K562 (cell line): ENCODE measurements at regions not wholly inside any gene's neighbourhood (a gene's known extent, or its start where the extent isn't known, plus 50 kb on each side); places are given as distances from the start of the nearest gene placed in this dataset.

Experiments
- ATAC-seq: fragments of 200-7000 bp; cut with Tn5 transposase; 3 replicates; pipeline ENCODE4 v1.9.1; 2020; ENCODE audit warnings: moderate library complexity
- BruUV-seq: library from RNA; stranded (reverse); fragments of 400-500 nt; replicated peaks from 2 replicates; lab custom pipeline; 2021; lab: Mats Ljungman, UMichigan
- CTCF ChIA-PET: fragments of 300-600 bp; formaldehyde crosslinking; extraction: SDS; loops from one replicate; lab custom pipeline; 2021; ENCODE audit warnings: low intra/inter-chr PET ratio; lab: Yijun Ruan, JAX
- POLR2A ChIA-PET: fragments of 300-600, 350-650 bp; sonication (Branson Sonifier 250); formaldehyde crosslinking; extraction: SDS; loops from one replicate; lab custom pipeline; 2021; ENCODE audit warnings: antibody characterized with exemption, inconsistent platforms; lab: Yijun Ruan, JAX
- DNase-seq, 4 experiments: peaks; one replicate each; pipeline versions ENCODE4 v3.0.0 to v3.0.0-alpha.2; 2011 to 2018; ENCODE audit warnings: low spot score in 3 of 4, mixed read lengths in 3 of 4; ENCODE audit errors: extremely low read depth in 1 of 4
- FAIRE-seq: peaks from 2 replicates; lab custom pipeline; 2011; peaks lifted over from hg19 to GRCh38; lab: Jason Lieb, UNC
- H2AFZ ChIP-seq: 2 replicates; pipeline ENCODE4 v1.6.0; 2011; ENCODE audit warnings: low read depth, low read length, control low read depth, inconsistent platforms
- H3K27ac ChIP-seq: fragments of 200-600 bp; 3 replicates; pipeline ENCODE4 v1.8.0; 2011; ENCODE audit warnings: low read depth, mild to moderate bottlenecking, control low read depth, inconsistent platforms, low read length, moderate library complexity, mixed read lengths; ENCODE audit errors: extremely low read depth
- H3K27me3 ChIP-seq, 2 experiments: fragments of 300-600 bp in 1 of 2; 2 replicates in 1 of 2; 3 replicates in 1 of 2; pipeline versions ENCODE4 v1.6.0 to v1.8.0; 2011; ENCODE audit warnings: inconsistent platforms in 2 of 2, low read length in 2 of 2, mild to moderate bottlenecking in 1 of 2, mixed read lengths in 1 of 2, moderate library complexity in 1 of 2; ENCODE audit not compliant: control insufficient read depth in 2 of 2, insufficient read depth in 2 of 2
- H3K36me3 ChIP-seq: fragments of 300-600 bp; 3 replicates; pipeline ENCODE4 v1.8.0; 2011; ENCODE audit warnings: mild to moderate bottlenecking, low read length, inconsistent platforms; ENCODE audit not compliant: control insufficient read depth, insufficient read depth
- H3K4me1 ChIP-seq, 2 experiments: fragments of 200-600 bp in 1 of 2; replicated peaks in 1 of 2; 2 replicates in 1 of 2; 3 replicates in 1 of 2; pipeline versions ENCODE4 v1.5.1 to v1.8.0; 2011; ENCODE audit warnings: inconsistent platforms in 2 of 2, low read length in 2 of 2, mild to moderate bottlenecking in 1 of 2, mixed read lengths in 1 of 2, moderate library complexity in 1 of 2; ENCODE audit not compliant: control insufficient read depth in 2 of 2, insufficient read depth in 2 of 2
- H3K4me2 ChIP-seq: 2 replicates; pipeline ENCODE4 v1.6.1; 2011; ENCODE audit warnings: low read length, control low read depth, inconsistent platforms, mixed read lengths; ENCODE audit not compliant: insufficient read depth
- H3K4me3 ChIP-seq: fragments of 200-600 bp; sonication (generic), shearing (Covaris generic); 2 replicates; pipeline ENCODE4 v1.5.1; 2016; ENCODE audit warnings: control low read depth, inconsistent platforms
- H3K79me2 ChIP-seq: fragments of 200-600 bp; 3 replicates; pipeline ENCODE4 v1.8.0; 2011; ENCODE audit warnings: low read length, inconsistent platforms; ENCODE audit not compliant: control insufficient read depth, insufficient read depth
- H3K9ac ChIP-seq, 2 experiments: 2 replicates each; pipeline versions ENCODE4 v1.6.0 to v1.6.1; 2011; ENCODE audit warnings: low read depth in 2 of 2, low read length in 2 of 2, control low read depth in 1 of 2, inconsistent platforms in 1 of 2, mild to moderate bottlenecking in 1 of 2, mixed read lengths in 1 of 2; ENCODE audit not compliant: insufficient read depth in 1 of 2
- H3K9me1 ChIP-seq: one replicate; pipeline ENCODE4 v1.6.0; 2011; ENCODE audit warnings: inconsistent platforms, mild to moderate bottlenecking, low read length, moderate library complexity; ENCODE audit not compliant: control insufficient read depth, insufficient read depth
- H3K9me3 ChIP-seq: replicated peaks from 2 replicates; pipeline ENCODE4 v1.5.1; 2011; ENCODE audit warnings: low read depth, low read length, inconsistent platforms; ENCODE audit not compliant: control insufficient read depth, insufficient read depth
- H4K20me1 ChIP-seq: replicated peaks from 2 replicates; pipeline ENCODE4 v1.6.1; 2011; ENCODE audit warnings: low read length, inconsistent platforms, mixed read lengths; ENCODE audit not compliant: control insufficient read depth, insufficient read depth
- ATF3 ChIP-seq, 2 experiments: fragments of 450-650 bp in 1 of 2; sonication (generic) in 1 of 2; formaldehyde crosslinking in 1 of 2; IDR thresholded peaks in 1 of 2; conservative IDR thresholded peaks in 1 of 2; 2 replicates each; pipeline versions ENCODE4 v1.6.1 to v1.8.1; 2016 to 2023; ENCODE audit warnings: mild to moderate bottlenecking in 2 of 2, moderate library complexity in 2 of 2, inconsistent platforms in 1 of 2, missing genetic modification reagents in 1 of 2
- ATF7 ChIP-seq: fragments of 450-650 bp; IDR thresholded peaks from 2 replicates; pipeline ENCODE4 v1.7.1; 2014; ENCODE audit warnings: mild to moderate bottlenecking, moderate library complexity
- CEBPG ChIP-seq, 3 experiments: fragments of 200-800 bp in 1 of 3; sonication (Bioruptor generic) in 1 of 3; sonication (generic) in 1 of 3; formaldehyde crosslinking in 1 of 3; IDR thresholded peaks in 2 of 3; conservative IDR thresholded peaks in 1 of 3; 2 replicates each; pipeline versions ENCODE4 v1.6.1 to v1.8.0; 2016 to 2022; ENCODE audit warnings: missing compliant biosample characterization in 2 of 3, missing genetic modification characterization in 2 of 3, mild to moderate bottlenecking in 1 of 3, missing genetic modification reagents in 1 of 3
- FOXK2 ChIP-seq, 2 experiments: fragments of 450-650 bp; IDR thresholded peaks in 1 of 2; conservative IDR thresholded peaks in 1 of 2; 2 replicates each; pipeline ENCODE4 v1.6.1; 2016; ENCODE audit warnings: low read depth in 2 of 2, mild to moderate bottlenecking in 1 of 2
- HOMEZ ChIP-seq: fragments of 250-450 bp; sonication (Bioruptor Pico); IDR thresholded peaks from 2 replicates; pipeline ENCODE4 v1.4.0; 2020; ENCODE audit warnings: mild to moderate bottlenecking, moderate library complexity
- USF2 ChIP-seq: sonication (generic); formaldehyde crosslinking; IDR thresholded peaks from 2 replicates; pipeline ENCODE4 v1.5.0; 2020; ENCODE audit warnings: missing genetic modification reagents
- WGBS: fragments of 100-300 bp; shearing (Covaris generic); methylation state at CpG from one replicate; pipeline ENCODE4 v1.1.6; 2016; ENCODE audit warnings: low coverage, mixed read lengths; ENCODE audit not compliant: insufficient coverage; ENCODE audit errors: missing lambda C conversion rate; 5-methylcytosine and 5-hydroxymethylcytosine counted together
- in situ Hi-C: fragments of 300-500 bp; cut with MboI; formaldehyde crosslinking; loops from 4 replicates; pipeline ENCODE4 v1.15.0; 2018; ENCODE audit warnings: inconsistent platforms, mixed read lengths
- intact Hi-C: fragments of 100-400 bp; cut with micrococcal nuclease; formaldehyde crosslinking; loops from 2 replicates; pipeline ENCODE4 v1.14.2; 2022

- TF ChIP-seq FOXK2 (conservative IDR thresholded peaks at IDR 0.05 in 1 of 2, IDR thresholded peaks at IDR 0.05 in 1 of 2; ENCODE audit: low read depth in 2 of 2), result 0 out of 4 replicates have a peak, but pooled peaks of 1 of the 2 experiments have one; percentile 13
- 0 out of 2 replicates have a peak, but pooled peaks have one; percentile 11 for TF ChIP-seq USF2
Observed at GRCh38 chr3:101069901-101070798, 76.9 kb upstream of the ABI3BP start (continued).

GRCh38 chr3:101068876-101069606 is 75.8 kb upstream of the ABI3BP start:
- H3K4me2 ChIP-seq, result no peak overlapping the region
- in situ Hi-C loops, result no loop called here
- no peak for ATAC-seq
- H3K4me1 ChIP-seq, result no peaks in the 10 kb centered on the region
- H3K9ac ChIP-seq, result no peak overlapping the region
- H3K27ac ChIP-seq, result no peak overlapping the region
- 0% methylated on average over 1 of the region's 1 CpG for WGBS
- TF ChIP-seq ATF3 (IDR thresholded peaks at IDR 0.05) (peak; percentile 71), ATF3 (CRISPR knock-in tag; conservative IDR thresholded peaks at IDR 0.05) (no peak), ATF7 (0 out of 2 replicates have a peak, but pooled peaks have one; percentile 15), CEBPG (CRISPR knock-in tag; IDR thresholded peaks at IDR 0.05) (no peak), CEBPG (tag; conservative IDR thresholded peaks at IDR 0.05 in 1 of 2, IDR thresholded peaks at IDR 0.05 in 1 of 2) (peak; percentile 39 to 67; a peak in 3 of 4 replicates), HOMEZ (CRISPR knock-in tag) (no peak)
- TF ChIP-seq, all 486 proteins: peak for 3
- no peak overlapping the region for H2AFZ ChIP-seq
- H3K9me3 ChIP-seq, result no peaks in the 10 kb centered on the region
- H4K20me1 ChIP-seq, result no peaks in the 10 kb centered on the region
- FAIRE-seq (no peak), DNase-seq (no peak)
- POLR2A ChIA-PET, result no interaction called here
- no peaks in the 10 kb centered on the region for H3K9me1 ChIP-seq
- intact Hi-C loops, result no loop called here
- H3K36me3 ChIP-seq, result no peaks in the 10 kb centered on the region
- H3K79me2 ChIP-seq, result no peaks in the 10 kb centered on the region
- no TSS peak for BruUV-seq
- H3K4me3 ChIP-seq, result no peak overlapping the region
- H3K27me3 ChIP-seq, result no peaks in the 10 kb centered on the region
- CTCF ChIA-PET, result interaction anchor here (0.6 kb wide), 1 partner anchor 567 kb away, joined by 3 read pairs; no protein-coding TSS in a partner anchor
